ENCODE measurements at regions not wholly inside any gene's neighbourhood (a gene's known extent, or its start where the extent isn't known, plus 50 kb on each side); places are given as distances from the start of the nearest gene placed in this dataset.

- H3K4me3 ChIP-seq (ENCODE audit: low read length): no peak overlapping the region
- no peaks in the 10 kb centered on the region for H3K27me3 Mint-ChIP-seq
- H3K9me3 Mint-ChIP-seq: peaks cover 8% of the 10 kb centered on the region
- H3K9me3 ChIP-seq (ENCODE audit: control insufficient read depth in 1 of 2, insufficient read depth in 1 of 2, low read length in 2 of 2): peaks cover 7 to 10% of the 10 kb centered on the region in 2 experiments
- no peaks in the 10 kb centered on the region for H3K4me1 ChIP-seq (ENCODE audit: insufficient read depth, low read length)
- TF ChIP-seq, protein P1, sequence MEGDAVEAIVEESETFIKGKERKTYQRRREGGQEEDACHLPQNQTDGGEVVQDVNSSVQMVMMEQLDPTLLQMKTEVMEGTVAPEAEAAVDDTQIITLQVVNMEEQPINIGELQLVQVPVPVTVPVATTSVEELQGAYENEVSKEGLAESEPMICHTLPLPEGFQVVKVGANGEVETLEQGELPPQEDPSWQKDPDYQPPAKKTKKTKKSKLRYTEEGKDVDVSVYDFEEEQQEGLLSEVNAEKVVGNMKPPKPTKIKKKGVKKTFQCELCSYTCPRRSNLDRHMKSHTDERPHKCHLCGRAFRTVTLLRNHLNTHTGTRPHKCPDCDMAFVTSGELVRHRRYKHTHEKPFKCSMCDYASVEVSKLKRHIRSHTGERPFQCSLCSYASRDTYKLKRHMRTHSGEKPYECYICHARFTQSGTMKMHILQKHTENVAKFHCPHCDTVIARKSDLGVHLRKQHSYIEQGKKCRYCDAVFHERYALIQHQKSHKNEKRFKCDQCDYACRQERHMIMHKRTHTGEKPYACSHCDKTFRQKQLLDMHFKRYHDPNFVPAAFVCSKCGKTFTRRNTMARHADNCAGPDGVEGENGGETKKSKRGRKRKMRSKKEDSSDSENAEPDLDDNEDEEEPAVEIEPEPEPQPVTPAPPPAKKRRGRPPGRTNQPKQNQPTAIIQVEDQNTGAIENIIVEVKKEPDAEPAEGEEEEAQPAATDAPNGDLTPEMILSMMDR (IDR thresholded peaks at IDR 0.05): no peak
- ChIA-PET CTCF (no interaction called here), POLR2A (no interaction called here)
- no peaks in the 10 kb centered on the region for H3K36me3 ChIP-seq (ENCODE audit: insufficient read depth, low read length)
- intact Hi-C loops (cut with DNase I, micrococcal nuclease): no loop called here
- no peak overlapping the region for H3K27ac ChIP-seq (ENCODE audit: low read depth in 1 of 2, low read length in 2 of 2)
- DNase-seq (no peak), ATAC-seq (ENCODE audit: poor library complexity) (no peak)
- H3K4me3 Mint-ChIP-seq: no peak overlapping the region
- no peaks in the 10 kb centered on the region for H3K4me1 Mint-ChIP-seq (ENCODE audit: low read depth)
- H3K36me3 Mint-ChIP-seq (ENCODE audit: low read depth): no peaks in the 10 kb centered on the region
- no peaks in the 10 kb centered on the region for H3K27me3 ChIP-seq (ENCODE audit: control insufficient read depth in 1 of 2, insufficient read depth in 2 of 2, low read length in 2 of 2)
- H3K27ac Mint-ChIP-seq: no peak overlapping the region
Measured at GRCh38 chr9:2345013-2345412, 276.6 kb upstream of the VLDLR start.

GRCh38 chr9:2346277-2346913 lies 275.2 kb upstream of the VLDLR start:
- no peak overlapping the region for H3K4me3 Mint-ChIP-seq
- Histone ChIP-seq H3K9me3 (ENCODE audit: control insufficient read depth in 1 of 2, insufficient read depth in 1 of 2, low read length in 2 of 2) (peaks cover 7 to 10% of the 10 kb centered on the region in 2 experiments), H3K36me3 (ENCODE audit: insufficient read depth, low read length) (no peaks in the 10 kb centered on the region), H3K27me3 (ENCODE audit: control insufficient read depth in 1 of 2, insufficient read depth in 2 of 2, low read length in 2 of 2) (no peaks in the 10 kb centered on the region), H3K4me3 (ENCODE audit: low read length) (no peak overlapping the region), H3K4me1 (ENCODE audit: insufficient read depth, low read length) (no peaks in the 10 kb centered on the region), H3K27ac (ENCODE audit: low read depth in 1 of 2, low read length in 2 of 2) (no peak overlapping the region)
- peaks cover 9% of the 10 kb centered on the region for H3K9me3 Mint-ChIP-seq
- H3K4me1 Mint-ChIP-seq (ENCODE audit: low read depth): no peaks in the 10 kb centered on the region
- H3K27ac Mint-ChIP-seq: no peak overlapping the region
- no peak for ATAC-seq (ENCODE audit: poor library complexity)
- no peak for DNase-seq
- ChIA-PET POLR2A (no interaction called here), CTCF (no interaction called here)
- intact Hi-C loops (cut with DNase I, micrococcal nuclease): no loop called here
- H3K27me3 Mint-ChIP-seq: no peaks in the 10 kb centered on the region
- no peaks in the 10 kb centered on the region for H3K36me3 Mint-ChIP-seq (ENCODE audit: low read depth)
- TF ChIP-seq, protein P1 (IDR thresholded peaks at IDR 0.05): no peak

GRCh38 chr9:2351324-2351723 lies 270.3 kb upstream of the VLDLR start:
- no peak overlapping the region for H3K4me3 ChIP-seq (ENCODE audit: low read length)
- TF ChIP-seq, protein P1 (IDR thresholded peaks at IDR 0.05): no peak
- peaks cover 9% of the 10 kb centered on the region for H3K9me3 Mint-ChIP-seq
- ATAC-seq (ENCODE audit: poor library complexity): no peak
- H3K27me3 ChIP-seq (ENCODE audit: control insufficient read depth in 1 of 2, insufficient read depth in 2 of 2, low read length in 2 of 2): no peaks in the 10 kb centered on the region
- H3K4me1 ChIP-seq (ENCODE audit: insufficient read depth, low read length): no peaks in the 10 kb centered on the region
- H3K36me3 ChIP-seq (ENCODE audit: insufficient read depth, low read length): no peaks in the 10 kb centered on the region
- peaks cover 7 to 10% of the 10 kb centered on the region in 2 experiments for H3K9me3 ChIP-seq (ENCODE audit: control insufficient read depth in 1 of 2, insufficient read depth in 1 of 2, low read length in 2 of 2)
- H3K36me3 Mint-ChIP-seq (ENCODE audit: low read depth): no peaks in the 10 kb centered on the region
- no peak overlapping the region for H3K27ac ChIP-seq (ENCODE audit: low read depth in 1 of 2, low read length in 2 of 2)
- H3K4me3 Mint-ChIP-seq: no peak overlapping the region
- no peak for DNase-seq
- H3K27me3 Mint-ChIP-seq: peaks cover 20% of the 10 kb centered on the region
- CTCF ChIA-PET: no interaction called here
- POLR2A ChIA-PET: no interaction called here
- no peak overlapping the region for H3K27ac Mint-ChIP-seq
- no peaks in the 10 kb centered on the region for H3K4me1 Mint-ChIP-seq (ENCODE audit: low read depth)
- intact Hi-C loops (cut with DNase I, micrococcal nuclease): no loop called here

Data from CD4-positive, alpha-beta T cell (primary cell).